Activated CD8-positive, alpha-beta T cell treated with anti-CD3 and anti-CD28 coated beads for 36 hours (primary cell): ENCODE measurements at regions not wholly inside any gene's neighbourhood (a gene's known extent, or its start where the extent isn't known, plus 50 kb on each side); places are given as distances from the start of the nearest gene placed in this dataset.

ENCODE experiments used
- ATAC-seq: fragments of 200-7000 bp; cut with Tn5 transposase; one replicate; pipeline ENCODE4 v1.10.0; 2021; ENCODE audit warnings: mild to moderate bottlenecking, moderate library complexity
- CTCF ChIA-PET: fragments of 350-600 bp; sonication (Branson Sonifier 250); formaldehyde crosslinking; loops from one replicate; lab custom pipeline; 2021; ENCODE audit warnings: antibody characterized with exemption; lab: Charles Lee
- POLR2A ChIA-PET: fragments of 350-600 bp; sonication (Branson Sonifier 250); formaldehyde crosslinking; loops from one replicate; lab custom pipeline; 2021; ENCODE audit warnings: antibody characterized with exemption; lab: Charles Lee
- DNase-seq: peaks from one replicate; pipeline ENCODE4 v3.0.0-alpha.2; 2020
- H3K27ac Mint-ChIP-seq: one replicate; pipeline ENCODE4 v1.8.0; 2021; ENCODE audit warnings: mild to moderate bottlenecking, mixed read lengths
- H3K27me3 Mint-ChIP-seq: one replicate; pipeline ENCODE4 v1.8.0; 2021; ENCODE audit warnings: mixed read lengths
- H3K36me3 Mint-ChIP-seq: one replicate; pipeline ENCODE4 v1.8.0; 2021; ENCODE audit warnings: low read depth, mixed read lengths
- H3K4me1 Mint-ChIP-seq: one replicate; pipeline ENCODE4 v1.8.0; 2021; ENCODE audit warnings: low read depth, mixed read lengths
- H3K4me3 Mint-ChIP-seq: one replicate; pipeline ENCODE4 v1.8.0; 2021; ENCODE audit warnings: mild to moderate bottlenecking, moderate library complexity, mixed read lengths
- H3K9me3 Mint-ChIP-seq: one replicate; pipeline ENCODE4 v1.8.0; 2021; ENCODE audit warnings: mixed read lengths
- CTCF ChIP-seq: fragments of 200-600 bp; IDR thresholded peaks from one replicate; pipeline ENCODE4 v1.8.0; 2022; ENCODE audit warnings: antibody characterized with exemption, mild to moderate bottlenecking
- intact Hi-C: fragments of 100-400 bp; cut with micrococcal nuclease; formaldehyde crosslinking; loops from one replicate; pipeline ENCODE4 v1.10.0; 2022

GRCh38 chr6:74991573-74992332 is 214.1 kb downstream of the COL12A1 start:
- Mint-ChIP-seq H3K4me1 (no peaks in the 10 kb centered on the region), H3K9me3 (peaks cover 3% of the 10 kb centered on the region), H3K4me3 (no peak overlapping the region), H3K27me3 (no peaks in the 10 kb centered on the region), H3K27ac (no peak overlapping the region), H3K36me3 (no peaks in the 10 kb centered on the region)
- no peak for DNase-seq
- ATAC-seq, result no peak
- intact Hi-C loops, result no loop called here
- TF ChIP-seq CTCF, result no peak
- ChIA-PET CTCF (no interaction called here), POLR2A (no interaction called here)

GRCh38 chr6:74979065-74979766 is 226.6 kb downstream of the COL12A1 start:
- Mint-ChIP-seq H3K9me3 (peaks cover 1% of the 10 kb centered on the region), H3K36me3 (no peaks in the 10 kb centered on the region), H3K4me3 (no peak overlapping the region), H3K4me1 (no peaks in the 10 kb centered on the region), H3K27me3 (no peaks in the 10 kb centered on the region), H3K27ac (no peak overlapping the region)
- intact Hi-C loops, result no loop called here
- ChIA-PET CTCF (no interaction called here), POLR2A (no interaction called here)
- DNase-seq (no peak), ATAC-seq (no peak)
- TF ChIP-seq CTCF, result no peak

- Mint-ChIP-seq H3K4me3 (no peak overlapping the region), H3K36me3 (no peaks in the 10 kb centered on the region), H3K27ac (no peak overlapping the region), H3K4me1 (no peaks in the 10 kb centered on the region), H3K9me3 (peaks cover 1% of the 10 kb centered on the region), H3K27me3 (no peaks in the 10 kb centered on the region)
- no peak for TF ChIP-seq CTCF
- ATAC-seq, result no peak
- intact Hi-C loops, result no loop called here
- ChIA-PET CTCF (no interaction called here), POLR2A (no interaction called here)
- no peak for DNase-seq
These were observed 229.2 kb downstream of the COL12A1 start for GRCh38 chr6:74976701-74977100.

GRCh38 chr6:74976026-74976425 is 229.8 kb downstream of the COL12A1 start:
- TF ChIP-seq CTCF, result no peak
- H3K9me3 Mint-ChIP-seq, result peaks cover 1% of the 10 kb centered on the region
- no peak for DNase-seq
- no peaks in the 10 kb centered on the region for H3K36me3 Mint-ChIP-seq
- ChIA-PET CTCF (no interaction called here), POLR2A (no interaction called here)
- no peaks in the 10 kb centered on the region for H3K27me3 Mint-ChIP-seq
- H3K4me1 Mint-ChIP-seq, result no peaks in the 10 kb centered on the region
- ATAC-seq, result no peak
- intact Hi-C loops, result no loop called here
- H3K27ac Mint-ChIP-seq, result no peak overlapping the region
- H3K4me3 Mint-ChIP-seq, result no peak overlapping the region

GRCh38 chr6:74973591-74973990 is 232.3 kb downstream of the COL12A1 start:
- POLR2A ChIA-PET, result no interaction called here
- Mint-ChIP-seq H3K4me3 (no peak overlapping the region), H3K36me3 (no peaks in the 10 kb centered on the region)

More at GRCh38 chr6:74973591-74973990, 232.3 kb downstream of the COL12A1 start:
- H3K27me3 Mint-ChIP-seq, result no peaks in the 10 kb centered on the region
- intact Hi-C loops, result no loop called here
- CTCF ChIA-PET, result interaction anchor here (0.8 kb wide), 1 partner anchor 9 kb away, joined by 3 read pairs; no protein-coding TSS in a partner anchor
- H3K9me3 Mint-ChIP-seq, result no peaks in the 10 kb centered on the region
- H3K27ac Mint-ChIP-seq, result no peak overlapping the region
- ATAC-seq (no peak), DNase-seq (no peak)
- TF ChIP-seq CTCF, result no peak
- no peaks in the 10 kb centered on the region for H3K4me1 Mint-ChIP-seq
